ENCODE measurements at regions not wholly inside any gene's neighbourhood (a gene's known extent, or its start where the extent isn't known, plus 50 kb on each side); places are given as distances from the start of the nearest gene placed in this dataset.

GRCh38 chr18:64981915-64982314, 768.9 kb upstream of the CDH7 start:
- TF ChIP-seq CTCF (IDR thresholded peaks at IDR 0.05) (no peak), POLR2A (IDR thresholded peaks at IDR 0.05) (no peak), POLR2AphosphoS5 (IDR thresholded peaks at IDR 0.05) (no peak), EP300 (IDR thresholded peaks at IDR 0.05) (no peak)
